Dermis blood vessel endothelial cell (primary cell): ENCODE measurements at regions not wholly inside any gene's neighbourhood (a gene's known extent, or its start where the extent isn't known, plus 50 kb on each side); places are given as distances from the start of the nearest gene placed in this dataset.
A peak's percentile ranks its signal among the peaks of the same experiment; 100 is the strongest.

Source experiments
- DNase-seq: peaks from one replicate; pipeline ENCODE4 v3.0.0; 2010

DNA sequence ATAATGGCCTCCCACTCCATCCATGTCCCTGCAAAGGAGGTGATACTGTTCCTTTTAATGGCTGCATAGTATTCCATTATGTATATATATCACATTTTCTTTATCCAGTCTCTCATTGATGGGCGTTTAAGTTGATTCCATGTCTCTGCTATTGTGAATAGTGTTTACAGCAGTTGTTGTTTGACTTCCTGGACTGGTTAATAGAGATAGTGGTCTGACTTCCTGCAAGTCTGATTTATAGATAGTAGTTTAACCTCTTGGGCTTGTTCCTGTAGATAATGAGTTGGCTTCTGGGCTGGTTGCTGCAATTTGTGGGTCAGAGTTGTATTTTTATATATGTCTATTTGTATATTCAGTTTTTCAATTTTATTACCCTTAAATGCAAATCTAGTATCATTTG lies 145.4 kb downstream of the ARL6IP6 start:
- no peak for DNase-seq

DNA sequence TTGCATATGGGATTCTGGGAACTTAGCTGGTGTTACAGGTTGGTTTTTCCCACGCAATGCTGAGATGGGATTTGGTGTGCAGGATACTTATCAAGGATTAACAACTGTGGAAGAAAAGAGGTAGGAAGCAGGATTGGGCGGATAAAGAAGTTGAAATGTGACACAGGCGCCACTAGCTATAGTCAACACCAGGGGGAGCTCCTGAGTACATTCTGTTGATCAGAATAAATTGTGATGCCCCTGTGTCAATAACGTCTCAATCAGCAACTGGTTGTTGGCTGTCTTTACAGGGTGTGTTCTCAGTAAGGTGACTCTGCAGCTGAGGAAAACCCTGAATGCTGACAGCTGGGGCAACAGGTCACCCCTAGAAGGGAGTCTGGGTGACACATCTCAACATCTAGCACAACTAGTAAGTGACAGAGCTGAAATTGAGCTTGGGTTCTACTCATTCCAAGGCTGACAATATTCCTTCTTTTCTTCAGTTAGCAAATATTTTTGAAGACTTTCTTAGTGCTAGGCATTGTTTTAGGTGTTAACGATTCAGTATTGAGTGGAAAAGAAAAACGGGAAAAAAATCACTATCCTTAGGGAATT lies 143.0 kb downstream of the ARL6IP6 start:
- DNase-seq = peak; percentile 43

DNA sequence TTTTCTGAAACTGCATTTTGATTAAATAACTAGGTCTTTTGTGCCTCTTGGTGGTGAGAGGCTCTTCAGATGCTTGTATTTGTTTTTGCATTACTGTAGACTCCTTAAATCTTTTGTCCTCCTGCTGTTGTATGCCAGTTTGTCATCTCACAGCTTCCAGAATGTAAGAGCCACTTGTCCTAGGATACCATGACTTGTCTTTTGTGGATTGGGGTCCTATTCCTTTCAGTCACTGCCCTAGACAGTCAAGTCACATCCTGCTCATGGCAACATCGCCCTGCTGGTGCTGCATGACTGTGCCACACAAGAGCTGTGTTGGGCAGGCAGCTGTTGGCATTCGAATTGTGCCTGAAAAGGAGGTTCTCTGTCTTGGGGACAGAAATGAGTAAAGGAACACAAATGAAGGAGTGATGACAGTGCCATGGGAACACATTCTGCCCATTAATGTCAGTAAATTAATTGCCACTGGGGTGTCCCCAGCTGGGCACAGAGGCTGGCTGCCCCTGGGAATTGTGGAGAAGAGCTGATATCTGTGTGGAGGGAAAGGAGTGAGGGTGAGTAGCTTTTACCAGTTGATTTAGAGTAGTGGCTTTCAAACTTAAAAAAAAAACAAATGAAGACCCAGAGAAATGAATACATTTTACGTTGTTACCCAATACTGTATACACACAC lies 140.3 kb downstream of the ARL6IP6 start:
- no peak for DNase-seq

DNA sequence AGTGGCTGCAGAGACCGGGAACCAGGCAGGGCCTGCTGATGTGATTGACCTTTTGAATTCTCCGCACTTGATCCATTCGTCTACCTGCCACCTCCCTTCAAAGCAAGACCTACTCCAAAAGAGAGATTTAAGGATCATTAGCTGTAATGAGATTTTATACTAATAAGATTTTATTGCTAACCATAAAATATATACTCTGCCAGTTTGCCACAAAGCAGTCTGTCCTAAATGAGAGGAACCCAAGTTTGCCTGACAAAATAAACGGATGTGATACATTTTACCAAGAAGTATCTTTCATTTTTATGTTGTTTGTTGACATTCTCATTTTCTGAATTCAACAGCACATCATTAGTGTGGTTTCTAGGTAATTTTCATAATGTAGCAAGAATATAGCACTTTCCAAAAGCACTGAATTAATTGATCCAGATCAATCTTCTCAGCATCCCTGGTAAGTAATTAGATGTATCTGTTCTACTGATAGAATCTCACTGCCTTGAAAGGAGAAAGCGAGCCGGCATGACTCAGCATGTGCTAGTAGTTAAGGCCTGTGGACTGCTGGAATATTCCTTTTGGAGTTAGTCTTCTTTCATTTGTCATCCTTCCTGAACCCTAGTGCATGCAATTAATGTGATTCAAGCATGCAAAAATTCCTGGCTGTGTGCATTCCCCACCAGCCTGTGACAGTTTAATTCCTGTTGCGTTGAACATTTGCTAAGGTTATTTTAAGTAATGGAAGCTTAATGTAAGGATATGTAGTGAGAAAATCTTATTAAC lies 128.5 kb downstream of the ARL6IP6 start:
- no peak for DNase-seq

DNA sequence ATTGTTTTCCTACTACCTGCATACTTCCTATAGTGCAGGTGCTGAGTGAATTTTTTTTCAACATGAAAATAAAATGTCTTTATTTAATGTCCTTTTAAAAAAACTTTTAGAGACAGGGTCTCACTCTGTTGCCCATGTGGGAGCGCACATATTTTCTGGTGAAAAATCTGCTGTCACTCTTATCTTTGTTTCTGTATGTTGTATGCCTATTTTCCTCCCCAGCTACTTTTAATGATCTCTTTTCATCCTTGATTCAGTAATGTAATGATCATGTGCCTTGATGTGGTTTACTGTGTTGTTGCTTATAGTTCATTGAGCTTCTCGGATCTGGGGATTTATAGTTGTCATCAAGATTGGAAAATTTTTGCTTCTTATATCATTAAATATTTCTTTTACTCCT lies 117.3 kb downstream of the ARL6IP6 start:
- no peak for DNase-seq

DNA sequence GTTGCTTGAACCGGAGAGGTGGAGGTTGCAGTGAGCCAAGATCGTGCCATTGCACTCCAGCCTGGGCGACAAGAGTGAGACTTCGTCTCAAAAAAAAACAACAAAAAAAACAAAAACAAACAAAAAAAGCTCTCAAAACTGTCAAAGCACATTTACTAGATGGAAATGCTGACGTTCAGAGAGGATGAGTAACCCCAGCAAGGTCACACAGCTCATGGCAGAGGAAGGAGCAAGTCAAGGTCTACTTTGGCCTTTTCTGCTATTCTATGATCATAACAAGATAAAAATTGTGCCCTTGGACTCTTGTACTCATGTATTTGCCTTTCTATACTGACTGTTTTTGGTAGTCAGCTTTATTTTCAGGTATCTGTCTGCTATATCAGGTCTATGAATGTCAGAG lies 109.5 kb downstream of the ARL6IP6 start:
- no peak for DNase-seq

DNA sequence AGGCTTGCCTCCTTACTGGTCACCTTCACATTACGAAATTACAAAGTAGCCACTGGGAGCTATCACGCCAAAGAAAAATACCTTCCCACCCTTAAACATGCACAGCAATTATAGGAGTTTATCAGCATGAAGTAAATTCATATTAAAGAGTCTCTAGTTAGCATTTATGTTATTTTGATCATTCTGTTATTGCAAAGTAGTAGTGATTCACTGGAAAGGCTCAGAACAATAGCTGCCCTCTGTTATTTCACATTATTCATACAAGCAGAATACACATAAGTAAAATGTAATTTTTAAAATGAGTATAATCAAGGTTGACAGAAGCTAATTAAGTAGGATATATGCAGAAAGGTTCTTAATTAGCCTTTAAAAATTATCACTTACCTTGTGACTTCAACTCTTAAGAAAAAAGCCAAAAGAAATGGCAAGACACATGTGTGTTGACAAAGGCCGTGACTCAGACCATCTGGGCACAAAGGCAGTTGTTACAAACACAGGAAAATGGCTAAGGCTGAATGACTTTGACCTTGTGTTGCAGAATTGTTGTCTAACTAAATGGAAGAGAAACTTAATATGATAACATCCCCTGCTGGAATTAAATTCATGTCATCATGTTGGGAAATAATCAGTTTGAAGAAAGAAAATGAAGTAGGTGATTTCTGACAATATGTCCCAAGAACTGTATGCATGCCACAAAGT lies 108.3 kb downstream of the ARL6IP6 start:
- peak; percentile 31 for DNase-seq

DNA sequence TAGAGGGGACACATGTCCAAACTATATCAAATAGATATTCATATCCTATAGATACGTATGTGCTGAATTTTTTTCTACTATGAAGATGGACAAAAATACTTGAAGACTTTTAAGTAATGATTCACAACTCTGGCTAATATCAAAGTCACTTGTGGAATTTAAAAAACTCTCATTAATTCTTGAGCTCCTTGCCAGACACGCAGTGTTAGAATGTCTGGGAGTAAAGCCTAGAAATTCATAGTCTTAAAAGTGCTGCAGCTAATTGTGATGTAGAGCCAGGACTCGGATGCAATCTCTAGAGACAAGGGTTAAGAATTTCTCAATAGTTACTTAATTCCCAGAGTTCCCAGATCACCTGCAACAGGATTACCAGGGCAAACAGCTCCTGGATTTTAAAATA lies 107.4 kb downstream of the ARL6IP6 start:
- DNase-seq = no peak

DNA sequence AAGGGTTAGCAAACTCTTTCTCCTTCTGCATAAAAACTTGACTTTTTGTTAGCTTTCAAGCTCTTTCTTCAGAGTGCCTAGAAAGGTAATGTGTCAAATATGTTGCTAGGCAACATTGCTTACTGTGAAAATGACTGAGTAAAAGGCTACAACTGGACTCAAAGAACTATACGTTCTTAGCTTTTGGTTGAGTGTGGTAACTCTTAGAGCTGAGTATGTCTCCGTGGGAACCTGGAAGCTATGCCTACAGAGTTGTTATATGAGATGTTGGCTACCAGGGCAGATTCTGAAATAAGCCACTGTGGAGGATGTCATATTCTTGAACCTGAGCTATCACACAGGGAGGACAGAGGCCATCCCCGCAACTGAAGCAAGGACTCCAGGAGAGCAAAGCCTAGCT lies 105.5 kb downstream of the ARL6IP6 start:
- DNase-seq = no peak

DNA sequence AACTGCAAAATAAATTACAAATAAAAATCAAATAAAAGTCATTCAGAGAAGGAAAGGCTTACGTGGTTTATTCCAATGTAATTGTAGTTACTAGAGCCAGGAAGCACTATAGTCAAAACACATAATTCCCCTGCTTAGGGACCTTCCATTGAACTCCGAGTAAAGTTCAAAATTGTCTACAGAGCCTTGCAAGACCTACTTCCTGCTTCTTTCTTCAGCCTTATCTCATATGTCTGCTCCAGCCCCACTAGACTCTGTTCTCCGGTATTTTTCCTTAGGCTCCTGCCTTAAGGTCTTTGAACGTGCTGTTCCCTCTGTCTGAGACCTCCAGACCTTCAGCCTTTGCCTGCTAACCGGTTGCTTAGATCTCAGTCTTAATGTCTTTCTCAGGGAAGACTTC lies 104.3 kb downstream of the ARL6IP6 start:
- no peak for DNase-seq

DNA sequence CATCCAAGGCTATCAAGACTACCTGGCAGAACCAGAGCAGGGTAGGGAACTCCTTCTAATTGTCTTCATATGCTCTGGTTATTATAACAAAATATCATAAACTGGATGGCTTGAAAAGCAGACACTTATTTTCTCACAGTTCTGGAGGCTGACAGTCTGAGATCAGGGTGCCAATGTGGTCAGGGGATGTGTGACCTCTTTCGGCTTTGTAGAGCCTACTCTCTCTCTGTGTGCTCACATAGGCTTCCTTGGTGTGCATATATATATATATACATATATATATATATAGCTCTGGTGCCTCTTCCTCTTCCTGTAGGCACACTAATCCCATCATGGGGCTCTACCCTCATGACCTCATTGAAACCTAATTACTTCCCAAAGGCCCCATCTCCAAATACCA lies 101.6 kb downstream of the ARL6IP6 start:
- DNase-seq = no peak

DNA sequence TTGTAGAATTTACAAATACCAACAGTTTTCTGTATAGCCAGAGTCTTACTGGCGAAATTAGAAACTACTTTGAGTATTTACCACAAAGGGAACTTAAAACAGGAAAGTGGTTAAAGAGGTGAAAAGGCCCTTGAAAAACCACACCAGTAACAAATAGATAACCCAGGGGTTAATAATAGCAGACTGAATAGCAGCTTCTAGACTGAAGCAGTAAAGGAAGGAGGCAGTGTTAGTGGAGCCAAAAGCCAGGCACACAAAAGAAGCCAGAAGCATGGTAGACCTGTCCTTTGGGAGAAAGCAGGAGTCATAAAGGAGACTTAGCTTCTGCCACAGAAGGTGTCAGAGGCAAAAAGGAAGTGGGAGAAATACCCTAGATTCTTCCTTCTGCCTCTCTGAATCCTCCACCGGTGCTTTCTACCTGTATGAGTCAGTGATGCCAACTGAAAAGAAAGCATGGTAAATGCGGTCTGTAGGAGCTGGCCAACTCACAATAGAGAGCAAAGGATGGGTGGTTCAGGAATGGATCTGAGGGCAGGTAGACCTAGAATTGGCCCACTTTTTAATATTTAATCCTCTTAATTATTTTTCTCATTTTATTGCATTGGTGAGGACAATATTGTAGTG lies 97.3 kb downstream of the ARL6IP6 start:
- DNase-seq = no peak

DNA sequence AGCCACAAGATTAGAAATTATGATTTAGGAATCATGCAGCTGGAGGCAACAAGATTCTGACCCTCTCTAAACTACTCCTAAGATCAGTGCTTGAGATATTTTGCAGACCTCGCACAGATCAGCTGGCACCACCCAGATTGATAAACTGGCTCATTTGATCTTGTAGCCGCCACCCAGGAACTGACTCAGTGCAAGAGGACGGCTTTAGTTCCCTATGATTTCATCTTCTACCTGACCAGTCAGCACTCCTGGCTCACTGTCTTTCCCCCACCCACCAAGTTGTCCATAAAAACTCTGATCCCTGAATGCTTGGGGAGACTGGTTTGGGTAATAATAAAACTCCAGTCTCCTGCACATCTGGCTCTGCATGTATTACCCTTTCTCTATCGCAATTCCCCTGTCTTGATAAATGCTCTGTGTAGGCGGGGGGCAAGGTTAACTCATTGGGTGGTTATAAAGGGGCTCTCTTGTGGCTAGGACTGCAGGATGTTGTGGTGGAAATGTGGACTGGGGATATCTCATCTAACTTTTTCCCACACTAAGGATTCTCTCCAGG lies 96.1 kb downstream of the ARL6IP6 start:
- DNase-seq = no peak

DNA sequence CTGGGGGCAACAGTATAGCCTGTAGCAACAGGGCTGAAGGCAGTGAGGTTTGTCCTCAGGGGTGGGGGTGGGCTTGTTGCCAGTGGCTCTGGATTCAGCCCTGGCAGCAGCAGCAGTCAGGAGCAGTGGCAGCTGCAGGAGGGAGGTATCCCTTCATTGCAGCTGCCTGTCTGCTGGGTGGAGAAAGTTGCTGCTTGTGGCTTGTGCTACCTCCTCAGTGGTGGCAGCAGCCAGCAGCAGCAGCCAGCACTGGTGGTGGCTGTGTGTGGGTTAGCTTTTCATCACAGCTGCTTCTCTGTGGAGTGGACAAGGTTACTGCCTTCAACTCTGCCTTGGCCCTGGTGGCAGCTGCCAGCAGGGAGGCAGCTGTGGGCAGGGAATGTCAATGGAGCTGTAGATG lies 94.9 kb downstream of the ARL6IP6 start:
- DNase-seq = no peak
